GM10266 (cell line): ENCODE measurements at regions not wholly inside any gene's neighbourhood (a gene's known extent, or its start where the extent isn't known, plus 50 kb on each side); places are given as distances from the start of the nearest gene placed in this dataset.

Experiments used
- DNase-seq: peaks from one replicate; pipeline ENCODE4 v3.0.0; 2012; ENCODE audit errors: extremely low spot score
- CTCF ChIP-seq: IDR thresholded peaks from 2 replicates; pipeline ENCODE4 v1.5.1; 2012; ENCODE audit warnings: mild to moderate bottlenecking, low read depth; ENCODE audit not compliant: control insufficient read depth, insufficient read depth; ENCODE audit errors: missing control alignments

DNA sequence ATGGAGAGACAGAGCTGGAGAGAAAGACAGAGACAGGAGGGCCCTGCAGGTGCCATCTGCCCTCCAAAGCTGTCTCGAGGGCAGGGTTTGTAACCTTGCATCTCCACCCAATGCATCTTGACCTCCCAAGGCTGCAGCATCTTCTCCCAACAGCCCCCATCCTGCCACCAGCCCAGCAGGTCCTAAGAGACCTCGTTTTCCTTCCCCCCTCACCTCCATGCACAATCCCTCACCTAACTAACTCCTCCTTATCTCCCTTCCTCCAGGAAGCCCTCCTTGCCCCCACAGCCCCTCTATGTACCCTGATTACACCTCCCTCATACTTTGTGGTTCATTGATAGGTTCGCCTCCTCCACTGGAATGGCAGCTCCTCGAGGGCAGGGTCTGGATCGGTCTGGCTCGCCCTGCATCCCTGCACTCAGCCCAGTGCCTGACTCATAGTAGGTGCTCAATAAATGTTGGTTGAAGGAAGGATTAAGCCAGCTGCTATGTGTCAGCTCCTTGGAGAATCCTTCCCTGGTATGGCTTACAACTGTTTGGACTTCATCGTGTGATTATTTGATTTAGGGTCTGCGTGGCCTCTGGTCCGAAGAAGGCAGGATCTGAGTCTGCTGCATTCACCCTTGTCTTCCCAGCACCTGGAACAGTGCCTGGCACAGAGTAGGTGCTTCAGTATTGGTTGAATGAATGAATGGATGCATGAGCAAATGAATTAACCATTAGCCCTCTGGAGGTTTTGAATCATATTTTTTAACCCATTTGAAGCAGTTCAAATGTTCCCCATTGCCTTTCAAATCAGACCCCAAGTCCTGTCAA, 105.6 kb upstream of the PTPN1 start:
- no peak for TF ChIP-seq CTCF
- DNase-seq = no peak

DNA sequence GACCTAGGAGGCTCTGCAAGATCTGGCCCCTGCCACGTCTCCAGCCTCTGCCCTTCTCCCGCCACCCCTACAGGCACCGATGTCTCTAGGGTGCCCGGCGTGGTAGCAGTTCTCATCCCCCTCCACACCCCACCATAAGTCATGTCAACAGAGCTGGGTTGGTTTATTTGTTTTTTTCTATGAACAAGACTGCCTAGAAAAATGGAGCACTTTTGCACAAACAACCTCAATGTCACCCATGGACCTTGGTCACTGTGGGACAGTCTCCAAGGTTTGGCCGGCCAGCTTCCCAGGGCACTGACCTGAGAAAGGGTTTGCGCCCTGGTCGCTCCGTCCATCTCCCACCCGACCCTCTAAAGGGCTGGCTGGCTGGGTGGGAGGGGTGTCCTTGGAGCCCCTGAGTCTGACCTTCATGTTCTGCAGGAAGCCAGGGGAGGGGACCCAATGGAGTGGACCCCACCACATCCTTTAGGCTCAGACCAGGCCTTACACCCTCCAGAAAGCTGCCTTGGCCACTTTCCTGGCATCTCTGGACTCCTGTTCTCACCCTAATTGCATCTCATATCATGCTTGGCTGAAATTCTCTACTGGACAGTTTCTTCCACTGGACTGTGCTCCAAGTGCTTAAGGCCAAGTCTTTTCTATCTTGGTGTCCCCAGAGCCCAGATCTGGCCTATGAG, 104.8 kb upstream of the PTPN1 start:
- no peak for TF ChIP-seq CTCF
- no peak for DNase-seq

DNA sequence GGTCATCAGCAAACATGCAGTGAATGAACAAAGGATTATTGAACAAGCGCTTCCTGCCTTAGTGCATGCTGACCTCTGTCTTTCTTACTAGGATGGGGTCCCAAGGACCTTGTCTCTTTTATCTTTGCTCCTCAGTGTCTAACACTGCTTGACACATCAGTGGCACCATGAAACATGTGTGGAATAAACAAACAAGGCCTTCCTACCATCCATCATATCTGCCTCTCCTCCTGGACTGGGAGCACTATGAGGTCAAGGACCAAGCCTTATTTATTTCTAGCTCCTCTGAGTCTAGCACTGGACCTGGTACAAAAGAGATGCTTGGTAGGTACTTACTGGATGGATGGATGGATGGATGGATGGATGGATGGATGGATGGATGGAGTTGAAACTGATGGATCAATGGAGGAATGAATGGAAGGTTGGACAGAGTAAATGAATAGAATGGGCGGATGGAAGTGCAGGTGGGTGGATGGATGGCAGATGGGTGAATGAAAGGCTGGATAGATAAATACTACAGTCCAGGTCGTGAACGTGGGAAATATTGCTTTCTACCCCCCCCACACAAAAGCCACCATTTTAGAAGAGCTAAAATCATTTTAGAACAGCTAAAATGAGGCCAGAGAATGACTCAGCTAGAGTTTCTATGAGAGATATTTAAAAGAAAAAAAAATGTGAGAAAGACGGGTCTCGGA, 104.1 kb upstream of the PTPN1 start:
- TF ChIP-seq CTCF = no peak
- DNase-seq = no peak

DNA sequence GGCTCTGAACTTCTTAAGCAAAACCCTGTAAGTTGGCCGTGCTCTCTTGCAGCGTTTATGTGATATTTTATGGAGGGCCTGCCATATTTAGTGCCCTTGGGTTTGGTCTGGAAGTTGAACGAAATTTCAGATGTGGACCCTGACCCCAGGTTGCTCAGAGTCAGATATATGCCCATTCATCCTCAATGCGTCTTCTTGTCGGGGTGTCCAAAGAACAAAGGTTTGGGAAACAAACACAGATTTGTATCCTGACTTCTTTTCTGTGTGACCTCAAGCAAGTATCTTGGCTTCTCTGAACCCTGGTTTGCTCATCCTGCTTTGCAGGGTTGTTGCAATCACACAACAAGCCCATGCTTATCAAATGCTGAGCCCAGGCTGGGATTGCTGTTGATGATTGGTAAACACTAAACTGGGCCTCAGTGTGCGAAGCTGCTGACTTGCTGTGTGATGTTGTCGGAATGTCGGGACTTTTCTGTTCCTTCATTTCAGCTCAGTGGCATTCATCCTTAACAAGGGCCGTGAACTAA, 103.5 kb upstream of the PTPN1 start:
- no peak for DNase-seq
- no peak for TF ChIP-seq CTCF

DNA sequence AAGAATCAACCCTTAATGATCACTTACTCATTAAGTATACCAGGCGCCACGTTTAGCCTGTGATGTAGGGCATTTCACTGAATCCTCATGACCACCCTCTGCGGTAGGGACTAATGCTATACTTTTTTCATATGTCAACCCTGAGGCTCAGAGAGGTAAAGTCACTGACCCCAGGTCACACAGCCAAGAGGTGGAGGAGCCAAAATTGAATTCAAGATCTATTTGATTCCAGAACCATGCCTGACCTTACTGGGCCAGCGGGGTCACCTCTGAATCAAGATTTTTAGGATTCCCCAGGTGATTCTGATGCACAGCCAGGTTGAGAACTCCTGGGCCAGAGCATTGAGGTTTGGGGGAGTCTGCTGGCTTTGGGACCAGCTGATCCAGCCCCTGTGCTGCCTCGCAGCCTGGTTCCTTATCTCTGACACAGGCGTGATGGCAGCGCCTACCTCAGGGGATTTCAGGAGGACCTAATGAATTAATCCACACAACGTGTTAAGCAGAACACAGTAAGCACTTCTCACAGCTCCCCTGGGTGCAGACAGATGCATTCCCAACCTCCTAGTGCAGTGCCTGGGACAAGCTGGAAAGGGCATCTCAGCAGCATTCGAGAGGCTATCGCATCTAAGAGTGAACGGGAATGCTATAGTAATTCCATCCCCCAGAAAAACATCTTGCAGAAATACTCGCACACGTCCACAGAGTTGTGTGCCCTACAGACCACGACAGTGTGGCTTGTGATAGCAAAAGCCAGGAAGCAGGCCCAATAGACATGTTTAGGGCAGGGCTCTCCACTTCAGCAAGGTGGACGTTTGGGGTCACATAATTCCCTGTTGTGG, 101.4 kb upstream of the PTPN1 start:
- DNase-seq = no peak
- TF ChIP-seq CTCF = no peak

DNA sequence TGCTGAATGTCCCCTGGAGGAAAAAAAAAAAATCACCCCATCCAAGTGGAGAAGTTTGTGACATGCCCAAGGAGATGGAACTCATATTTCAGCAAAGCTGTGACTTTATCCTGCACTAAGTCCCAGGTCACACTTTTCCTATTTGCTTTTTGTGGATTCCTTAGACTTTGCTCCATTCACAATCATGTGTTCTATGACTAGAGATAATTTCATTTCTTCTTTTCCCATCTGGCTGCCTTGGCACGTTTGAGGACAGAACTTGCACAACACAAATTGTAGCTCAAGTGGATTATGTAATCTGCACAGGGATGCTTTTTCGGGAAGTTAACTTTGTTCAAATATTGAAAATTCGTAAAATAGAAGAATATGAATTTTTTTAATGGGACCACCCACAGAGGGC, 100.7 kb upstream of the PTPN1 start:
- DNase-seq = no peak
- no peak for TF ChIP-seq CTCF
